Hematopoietic multipotent progenitor cell treated with erythropoietin and hydrocortisone succinate and interleukin-3 and kit ligand, for 17 days (in vitro differentiated cells): ENCODE measurements at regions not wholly inside any gene's neighbourhood (a gene's known extent, or its start where the extent isn't known, plus 50 kb on each side); places are given as distances from the start of the nearest gene placed in this dataset.
"Not testable (repeated sequence)": the region's sequence is repeated elsewhere in the genome, so short reads cannot be mapped to it uniquely, and the experiment has no call there.

Experiments used
- DNase-seq: peaks from one replicate; pipeline ENCODE4 v3.0.0-alpha.2; 2015; ENCODE audit warnings: low spot score

DNA sequence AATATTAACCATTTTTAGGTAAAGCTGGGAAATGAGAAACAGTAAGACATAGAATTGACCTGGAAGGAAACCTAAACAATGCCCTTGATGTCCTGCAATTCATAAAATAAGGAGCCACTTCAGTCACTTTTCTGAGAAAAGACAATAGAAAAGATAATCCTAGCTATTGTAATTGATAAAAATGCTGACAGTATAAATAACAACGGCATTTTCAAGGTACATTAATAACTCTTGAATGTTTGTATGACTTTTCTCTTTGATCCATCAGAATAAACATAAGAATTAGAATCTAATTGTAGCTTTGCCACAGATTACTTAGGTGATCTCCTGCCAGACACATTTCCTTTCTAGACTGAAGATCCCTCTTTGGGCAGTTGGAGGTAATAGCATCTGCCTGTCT lies 719.5 kb downstream of the SLC4A3 start:
- no peak for DNase-seq

DNA sequence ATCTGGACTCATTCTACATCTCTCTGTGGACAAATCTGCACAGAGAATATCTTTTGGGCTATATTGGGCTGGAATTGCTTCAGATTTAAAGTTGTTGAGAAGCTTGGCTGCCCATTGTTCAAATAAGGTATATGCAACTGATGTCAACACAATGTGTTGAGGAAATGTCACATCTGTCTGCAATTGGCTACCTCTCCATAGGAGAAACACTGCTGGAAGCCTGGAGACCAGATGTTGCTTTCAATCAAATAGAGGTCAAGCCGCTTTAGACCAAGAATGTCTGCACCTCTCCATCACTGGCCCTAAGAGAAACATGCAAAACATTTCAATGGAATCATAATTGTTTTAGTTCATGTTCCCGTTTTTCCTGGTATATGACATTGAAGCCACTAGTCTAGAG lies 720.2 kb downstream of the SLC4A3 start:
- no peak for DNase-seq

DNA sequence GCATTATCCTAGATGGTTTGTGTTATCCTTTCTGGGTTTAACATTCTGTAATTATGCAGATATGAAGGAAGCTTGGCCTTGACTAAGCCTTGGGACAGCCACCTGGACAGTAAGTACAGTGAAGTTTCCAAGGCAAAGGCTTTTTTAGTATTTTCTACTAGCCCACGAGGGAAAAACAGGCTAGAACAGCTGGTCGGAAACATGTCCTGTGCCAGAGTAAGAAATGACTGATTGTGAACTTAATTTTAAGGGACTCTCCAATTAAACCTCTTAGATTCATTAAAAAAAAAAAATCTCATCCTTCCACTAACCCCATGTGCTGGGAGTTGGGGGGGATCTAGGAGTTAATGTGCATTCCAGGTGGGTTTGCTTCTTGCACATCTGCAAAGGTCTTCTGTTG lies 720.8 kb downstream of the SLC4A3 start:
- no peak for DNase-seq

DNA sequence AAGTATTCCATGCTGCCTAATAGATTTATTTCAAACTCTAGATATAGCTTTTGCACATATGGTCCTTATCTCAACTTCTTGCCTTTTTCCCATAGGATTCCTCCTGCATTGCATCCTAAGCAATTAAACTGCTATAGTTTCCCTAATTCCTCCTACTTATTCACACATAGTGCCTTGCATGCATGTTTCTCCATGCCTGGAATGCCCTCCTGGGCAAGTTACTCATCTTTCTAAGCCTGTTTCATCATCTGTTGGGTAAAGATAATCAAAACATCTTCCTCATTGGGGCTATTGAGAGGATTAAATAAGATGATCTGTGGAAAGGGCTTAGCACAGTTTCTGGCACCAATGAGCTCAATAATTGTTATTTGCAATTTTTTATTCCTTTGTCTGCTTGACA lies 726.5 kb downstream of the SLC4A3 start:
- no peak for DNase-seq

DNA sequence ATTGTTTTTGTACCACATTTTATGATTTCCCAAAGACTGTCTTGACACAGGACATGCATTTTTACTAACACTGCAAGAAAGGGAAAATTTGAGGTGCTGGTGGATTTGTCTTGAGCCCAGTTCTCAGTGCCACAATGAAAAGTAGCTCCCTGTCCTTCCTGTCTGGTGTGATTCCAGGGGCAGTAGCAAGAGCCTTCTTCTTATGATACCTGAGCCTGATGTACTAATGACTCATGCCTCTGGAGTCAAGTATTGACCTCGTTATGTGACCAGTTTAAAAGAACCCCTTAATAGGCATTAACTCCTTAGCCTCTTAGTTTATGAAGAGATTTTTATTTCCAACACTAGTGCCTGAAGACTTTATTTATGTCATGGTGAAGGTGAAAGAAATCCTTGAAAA lies 728.6 kb downstream of the SLC4A3 start:
- DNase-seq: no peak

DNA sequence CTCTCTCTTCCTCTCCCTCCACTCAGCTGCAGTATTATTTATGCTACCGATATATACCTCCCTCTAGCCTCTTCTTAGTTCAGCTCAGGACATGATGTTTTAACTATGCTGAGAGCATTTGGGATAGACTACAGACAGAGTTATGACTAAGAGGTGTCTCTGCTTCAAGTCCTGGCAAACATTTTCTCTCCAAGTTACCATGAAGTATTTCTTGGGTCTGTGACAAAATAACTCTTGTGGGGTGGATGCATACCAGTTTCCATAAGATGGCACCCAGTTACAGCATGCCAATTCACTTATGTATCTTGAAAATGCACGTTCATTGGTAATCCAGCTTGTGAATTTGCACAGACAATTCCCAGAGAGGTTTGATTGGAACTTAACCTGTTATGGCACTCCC lies 737.6 kb downstream of the SLC4A3 start:
- DNase-seq: no peak

DNA sequence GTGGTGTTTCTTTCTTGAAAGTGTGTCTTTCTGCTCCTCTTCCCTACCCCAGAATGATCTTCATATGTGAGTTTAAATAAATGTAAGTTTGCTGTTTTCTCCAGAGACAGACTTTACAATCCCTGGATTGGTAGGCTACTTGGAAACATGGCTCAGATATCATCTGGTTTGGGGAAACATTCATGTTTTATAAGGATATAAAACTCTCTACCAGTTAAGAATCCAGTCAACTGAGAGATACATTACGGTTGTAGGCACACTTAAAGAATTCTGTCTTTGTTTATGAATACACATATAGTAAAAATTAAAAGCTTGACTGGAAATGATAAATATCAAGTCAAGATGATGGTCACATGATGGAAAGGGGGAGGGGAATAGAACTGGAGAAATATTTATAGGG lies 739.3 kb downstream of the SLC4A3 start:
- no peak for DNase-seq

DNA sequence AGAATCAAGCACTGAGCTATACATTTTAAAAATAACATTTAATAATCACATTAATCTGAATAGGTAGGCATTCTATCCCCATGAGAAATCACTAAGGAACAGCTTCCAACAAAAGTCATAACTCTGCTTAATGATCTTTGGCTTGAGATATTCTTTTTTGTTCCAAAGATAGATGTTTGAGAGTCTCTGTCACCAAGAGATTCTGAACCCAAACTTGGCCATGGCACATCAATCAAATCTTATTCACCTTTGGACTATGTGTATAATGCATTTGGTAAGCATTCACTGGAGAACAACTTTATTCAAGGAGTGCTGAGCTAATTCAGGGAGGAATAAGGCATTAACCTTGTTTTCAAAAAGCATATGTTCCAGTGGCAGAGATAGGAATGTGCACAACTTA lies 743.3 kb downstream of the SLC4A3 start:
- no peak for DNase-seq

DNA sequence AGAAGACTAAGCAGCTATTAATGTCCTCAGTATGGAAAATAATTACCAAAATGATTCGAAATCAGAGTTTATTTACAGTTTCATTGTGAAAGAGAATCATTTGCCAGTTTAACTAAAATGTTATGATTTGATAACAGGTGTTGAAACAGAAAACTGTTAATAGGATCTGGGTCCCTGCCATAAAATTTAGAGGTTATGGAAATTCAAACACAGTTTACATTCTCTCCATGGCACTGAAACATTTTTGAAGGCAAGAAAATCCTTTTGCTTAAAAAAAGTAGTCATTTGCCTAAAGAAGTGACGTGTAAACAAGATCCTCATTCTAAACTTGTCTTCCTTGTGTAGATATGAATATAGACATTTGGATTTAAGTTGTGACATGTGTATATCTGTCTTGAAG lies 743.8 kb downstream of the SLC4A3 start:
- no peak for DNase-seq

DNA sequence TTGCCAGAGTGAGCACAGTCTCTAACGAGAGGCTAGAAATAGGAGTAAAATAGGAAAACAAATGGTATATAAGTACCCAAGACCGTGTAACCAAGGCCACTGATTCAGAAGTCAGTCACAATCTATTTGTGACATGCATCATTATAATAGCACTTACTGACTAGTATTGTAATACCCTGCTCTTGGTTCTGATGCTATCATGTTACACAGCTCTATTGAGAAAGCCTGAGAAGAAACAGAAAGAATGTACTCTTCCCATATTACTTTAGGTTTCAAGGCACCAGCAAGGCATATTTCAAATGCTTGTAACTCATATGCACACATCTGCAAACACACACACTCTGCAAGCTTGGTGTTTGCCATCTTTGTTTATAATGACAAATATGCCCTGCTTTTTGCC lies 746.4 kb downstream of the SLC4A3 start:
- DNase-seq: no peak

DNA sequence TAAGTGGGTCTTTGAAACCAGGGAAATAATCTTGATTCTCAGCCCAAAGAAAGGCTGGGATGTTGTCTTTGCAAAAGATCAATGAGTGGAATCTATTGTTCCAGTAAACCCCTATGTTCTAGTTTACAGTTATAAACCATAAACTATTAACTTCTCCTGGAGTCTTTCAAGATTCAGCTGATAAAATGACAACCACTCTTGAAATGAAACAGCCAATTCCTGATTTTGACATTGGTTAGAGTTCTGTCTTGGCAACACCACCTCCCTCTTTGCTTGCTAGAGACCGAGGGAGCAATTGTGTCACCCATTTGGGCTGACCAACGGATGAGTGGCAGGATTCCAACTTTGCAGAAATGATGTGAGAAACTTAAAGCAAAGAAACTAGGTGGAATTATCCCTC lies 746.9 kb downstream of the SLC4A3 start:
- DNase-seq: no peak

DNA sequence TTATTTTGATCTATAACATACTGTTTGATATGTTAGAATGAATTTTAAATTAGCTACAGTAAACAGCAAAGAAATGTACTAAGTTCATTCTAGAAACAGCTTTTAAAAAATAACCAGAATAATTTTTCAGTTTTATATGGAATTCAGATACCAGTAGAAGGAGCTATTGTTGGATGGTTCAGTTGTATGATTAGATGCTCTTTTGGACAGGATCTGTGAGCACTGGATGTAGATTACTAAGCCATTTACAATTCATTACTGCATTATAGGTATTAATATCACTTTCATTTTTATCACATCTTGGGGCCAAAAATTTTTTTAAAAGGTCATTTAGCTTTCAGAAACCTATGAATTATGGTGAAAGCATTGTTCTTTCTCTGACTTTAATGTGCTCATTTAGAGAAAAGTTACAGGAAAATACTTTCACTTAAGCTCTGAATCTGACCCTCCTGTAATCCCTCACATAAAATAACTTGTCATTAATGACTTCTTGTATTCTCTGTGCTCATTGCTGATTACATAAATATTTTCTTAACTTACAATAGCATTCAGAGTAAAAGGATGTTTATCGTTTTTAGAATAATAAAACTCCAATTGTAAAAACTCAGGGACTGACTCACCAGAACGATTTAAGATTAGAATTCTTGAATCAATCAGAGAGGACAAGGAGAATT lies 750.2 kb downstream of the SLC4A3 start:
- no peak for DNase-seq

DNA sequence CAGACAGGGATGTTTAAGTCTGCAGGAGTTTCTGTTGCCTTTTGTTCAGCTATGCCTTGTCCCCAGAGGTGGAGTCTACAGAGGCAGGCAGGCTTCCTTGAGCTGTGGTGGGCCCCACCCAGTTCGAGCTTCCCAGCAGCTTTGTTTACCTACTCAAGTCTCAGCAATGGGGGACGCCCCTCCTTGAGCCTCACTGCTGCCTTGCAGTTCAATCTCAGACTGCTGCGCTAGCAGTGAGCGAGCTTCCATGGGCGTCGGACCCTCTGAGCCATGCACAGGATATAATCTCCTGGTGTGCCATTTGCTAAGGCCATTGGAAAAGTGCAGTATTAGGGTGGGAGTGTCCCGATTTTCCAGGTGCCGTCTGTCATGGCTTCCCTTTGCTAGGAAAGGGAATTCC lies 760.3 kb downstream of the SLC4A3 start:
- not testable (repeated sequence) for DNase-seq

DNA sequence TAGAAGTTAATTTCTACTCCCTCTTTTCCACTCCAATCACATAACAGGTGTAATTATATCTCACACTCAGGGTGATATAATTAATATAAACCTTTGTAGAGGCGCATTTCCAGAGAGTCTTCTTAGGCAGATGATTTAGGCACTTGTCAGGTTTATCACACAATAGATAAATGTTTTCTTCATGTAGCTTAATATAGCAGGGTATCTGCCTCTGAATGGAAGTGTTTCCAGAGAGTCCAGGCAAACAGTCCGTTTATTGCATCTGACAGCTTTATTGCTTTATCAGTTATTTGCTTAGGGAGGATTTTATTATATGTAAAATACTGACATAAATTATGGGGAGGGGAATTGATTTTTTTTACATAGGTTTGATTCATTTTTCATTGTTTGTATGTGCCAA lies 766.3 kb downstream of the SLC4A3 start:
- no peak for DNase-seq

DNA sequence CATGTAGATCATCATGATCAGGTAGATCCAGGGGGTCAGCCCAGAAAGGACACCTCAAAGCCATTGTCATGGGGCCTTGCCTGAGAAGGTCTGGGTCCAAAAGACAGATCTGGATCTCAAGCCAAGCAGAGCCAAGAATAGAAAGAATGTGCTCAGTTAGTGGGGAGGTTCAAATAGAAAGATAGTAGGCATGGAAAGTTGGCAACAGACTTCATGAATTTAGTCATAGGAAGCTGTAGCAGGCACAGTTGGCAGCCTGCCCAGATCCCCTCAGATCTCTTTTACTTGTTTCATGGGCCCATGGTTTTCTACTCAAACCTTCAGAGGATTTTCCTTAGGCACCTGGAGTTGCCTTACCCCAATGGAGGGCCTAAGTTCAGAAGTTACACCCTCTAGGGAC lies 767.0 kb downstream of the SLC4A3 start:
- no peak for DNase-seq

DNA sequence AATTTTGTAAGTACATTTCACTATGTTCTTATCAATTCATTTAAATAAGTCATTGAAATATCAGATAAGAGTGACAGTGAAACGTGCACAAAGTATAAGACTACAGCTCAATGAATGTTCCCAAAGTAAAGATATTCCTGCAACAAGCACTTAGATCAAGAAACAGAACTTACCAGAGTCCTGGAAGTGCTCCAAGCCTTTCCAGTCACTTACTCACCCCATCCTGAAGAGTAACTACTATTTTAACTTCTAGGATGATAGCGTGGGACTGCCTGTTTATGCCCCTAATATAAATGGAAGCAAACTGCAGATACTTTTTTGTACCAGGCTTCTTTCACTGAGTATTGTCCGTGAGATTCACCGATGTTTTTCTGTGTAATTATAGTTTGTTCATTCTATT lies 768.9 kb downstream of the SLC4A3 start:
- no peak for DNase-seq

DNA sequence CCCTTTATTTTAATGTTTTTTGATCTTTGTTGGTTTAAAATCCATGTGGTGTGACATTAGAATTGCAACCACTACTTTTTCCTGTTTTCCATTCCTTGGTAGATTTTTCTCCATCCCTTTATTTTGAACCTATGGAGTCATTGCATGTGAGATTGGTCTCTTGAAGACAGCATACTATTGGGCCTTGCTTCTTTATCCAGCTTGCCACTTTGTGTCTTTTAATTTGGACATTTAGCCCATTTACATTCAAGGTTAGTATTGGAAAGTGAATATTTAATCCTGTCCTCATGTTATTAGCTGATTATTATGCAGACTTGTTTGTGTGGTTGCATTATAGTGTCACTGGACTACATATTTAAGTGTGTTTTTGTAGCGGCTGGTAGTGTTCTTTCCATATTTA lies 782.9 kb downstream of the SLC4A3 start:
- no peak for DNase-seq

DNA sequence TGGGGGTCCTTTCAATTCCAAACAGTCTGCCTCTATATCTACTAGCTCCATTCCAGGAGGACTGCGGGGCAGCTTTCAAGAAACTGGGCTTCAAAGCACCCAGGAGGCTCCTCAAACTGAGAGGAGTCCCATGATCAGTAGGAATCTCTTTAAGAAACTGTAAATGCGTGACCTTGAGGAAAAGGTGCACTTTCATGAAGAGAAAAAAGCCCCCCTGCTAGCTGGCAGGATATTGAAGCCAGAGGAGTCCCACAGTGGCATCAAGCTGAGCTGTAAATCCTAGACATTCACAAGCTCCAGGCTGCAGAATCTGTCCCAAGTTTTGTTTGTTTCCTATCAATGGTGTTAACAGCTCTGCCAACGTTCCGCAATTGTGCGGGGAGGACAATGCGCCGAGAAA lies 790.1 kb downstream of the SLC4A3 start:
- no peak for DNase-seq

DNA sequence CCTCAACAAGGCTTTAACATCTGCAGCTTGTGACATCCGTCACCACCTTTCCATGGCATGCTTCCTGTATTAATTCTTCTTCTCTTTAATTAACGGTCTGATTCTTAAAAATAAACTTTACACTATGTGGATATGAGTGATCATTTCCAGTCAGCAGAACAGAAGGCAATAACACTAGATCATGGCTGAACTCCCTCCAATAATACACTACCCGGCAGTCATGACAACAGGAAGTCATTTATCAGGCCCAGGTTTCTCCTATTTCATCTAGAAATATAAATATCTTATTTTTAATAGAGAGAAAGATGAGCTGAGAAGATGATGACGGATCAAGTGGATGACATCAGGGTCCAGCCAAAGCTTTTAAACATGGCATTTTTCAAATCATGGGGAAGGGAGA lies 792.2 kb downstream of the SLC4A3 start:
- no peak for DNase-seq

DNA sequence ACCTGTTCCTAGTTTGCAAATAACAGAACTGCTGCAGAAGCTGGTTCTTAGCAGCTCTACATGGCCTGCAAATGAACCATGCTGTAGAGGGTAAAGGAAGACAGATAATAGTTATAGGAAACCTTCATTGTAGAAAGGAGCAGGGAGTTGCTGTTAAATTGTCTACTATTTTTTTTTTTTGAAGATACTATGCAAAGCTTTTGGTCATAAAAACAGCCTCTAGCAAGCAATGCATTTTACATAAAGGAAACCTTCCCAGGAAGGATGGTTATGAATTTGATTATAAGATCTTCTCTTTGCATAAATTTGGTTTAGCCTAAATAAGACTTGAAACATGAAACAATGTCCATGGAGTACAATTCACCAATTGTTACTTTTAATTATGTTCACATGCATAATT lies 793.4 kb downstream of the SLC4A3 start:
- DNase-seq: no peak

DNA sequence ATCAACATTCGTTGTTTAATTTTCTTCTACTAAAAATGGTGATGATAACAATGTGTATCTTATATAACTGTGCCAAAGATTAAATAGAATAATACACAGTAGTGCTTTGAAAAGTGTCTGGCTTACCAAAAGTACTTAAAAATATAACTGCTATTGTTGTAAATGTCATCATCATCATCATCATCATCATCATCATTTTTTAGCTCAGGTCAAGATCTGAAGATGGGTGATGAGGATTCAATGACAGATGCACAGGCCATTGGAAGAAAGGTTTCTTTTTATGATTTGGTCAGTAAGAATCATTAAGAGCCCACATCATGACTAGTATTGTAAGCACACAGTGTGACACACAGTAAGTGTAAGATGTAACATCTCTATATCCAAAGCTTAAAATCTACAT lies 795.2 kb downstream of the SLC4A3 start:
- no peak for DNase-seq

DNA sequence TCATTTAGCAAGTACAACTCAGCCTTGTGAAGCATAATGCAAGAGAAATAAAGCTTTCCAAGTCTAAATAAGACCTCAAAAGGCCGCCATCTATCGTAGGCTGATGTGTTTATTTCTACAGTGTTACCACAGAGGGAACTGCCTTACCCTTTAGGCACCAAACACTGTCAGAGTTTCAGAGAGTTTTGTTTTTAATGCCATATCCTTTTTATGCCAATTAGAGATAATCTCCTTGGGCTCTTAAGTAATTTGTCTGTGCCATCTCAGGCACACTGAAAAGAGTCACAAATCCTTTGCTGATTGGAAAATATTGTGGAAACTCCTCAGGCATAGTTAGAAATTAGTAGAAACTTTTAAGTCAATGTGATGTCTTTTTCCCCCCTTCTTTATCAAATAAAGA lies 797.1 kb downstream of the SLC4A3 start:
- DNase-seq: no peak

DNA sequence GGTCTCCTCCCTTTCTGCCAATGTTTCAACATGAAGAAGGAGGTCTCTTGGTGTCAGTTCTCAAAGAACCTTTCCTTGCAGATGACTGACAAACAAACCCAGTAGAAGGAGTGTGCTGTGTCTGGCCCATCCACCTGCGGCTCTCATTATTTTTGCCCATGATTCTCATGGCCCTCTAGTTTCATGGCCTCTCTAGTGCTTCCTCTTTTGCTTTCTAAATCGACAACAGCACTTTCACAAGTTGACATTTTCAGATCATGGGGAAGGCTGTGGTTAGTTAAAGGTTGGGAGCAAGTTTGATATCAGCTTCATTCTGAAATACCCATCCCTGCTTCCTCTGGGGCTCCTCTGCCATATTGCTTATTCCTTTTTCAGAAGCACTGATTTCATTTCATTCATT lies 805.2 kb downstream of the SLC4A3 start:
- DNase-seq: no peak

DNA sequence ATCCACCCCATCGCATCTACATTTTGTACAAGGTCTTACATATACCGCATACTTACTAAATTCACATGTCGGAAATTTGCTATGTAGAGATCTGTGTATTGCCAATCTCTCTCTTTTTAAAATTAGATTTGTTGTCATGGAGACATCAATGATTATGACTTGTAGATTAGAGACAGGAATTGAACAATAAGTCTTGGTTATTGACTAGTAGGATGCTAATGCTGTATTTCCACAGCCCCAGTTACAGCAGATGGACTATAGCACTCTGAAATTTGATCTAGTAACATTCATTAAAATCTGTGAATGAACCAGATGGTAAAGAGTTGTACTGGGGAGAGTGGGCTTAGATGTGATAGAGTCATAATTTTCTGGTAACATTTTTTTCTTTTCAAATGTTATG lies 805.7 kb downstream of the SLC4A3 start:
- DNase-seq: no peak

DNA sequence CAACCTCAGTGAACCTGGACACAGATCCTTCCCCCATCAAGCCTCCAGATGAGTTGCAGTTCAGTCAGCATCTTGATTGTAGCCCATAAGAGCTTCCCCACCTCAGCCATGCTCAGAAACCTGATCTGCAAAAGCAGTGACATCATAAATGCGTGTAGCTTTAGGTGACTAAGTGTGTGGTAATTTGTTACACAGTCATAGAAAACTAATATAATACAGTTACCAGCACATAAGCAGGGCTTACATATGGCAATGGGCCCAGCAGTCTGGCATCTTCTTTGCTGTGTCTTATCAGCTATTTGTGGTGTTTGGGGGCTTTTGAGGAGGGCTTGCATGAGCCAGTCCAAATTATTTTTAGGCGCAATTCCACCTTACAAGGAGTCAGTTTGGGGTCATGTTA lies 807.0 kb downstream of the SLC4A3 start:
- no peak for DNase-seq
